Activated CD4-positive, alpha-beta T cell treated with anti-CD3 and anti-CD28 coated beads, Interleukin-2, amount 50 U/mL, for 24 hours (primary cell): ENCODE measurements at regions not wholly inside any gene's neighbourhood (a gene's known extent, or its start where the extent isn't known, plus 50 kb on each side); places are given as distances from the start of the nearest gene placed in this dataset.
"Not testable (repeated sequence)": the region's sequence is repeated elsewhere in the genome, so short reads cannot be mapped to it uniquely, and the experiment has no call there.

Experiments
- DNase-seq, 2 donors: peaks; one replicate each; pipeline ENCODE4 v3.0.0-alpha.2; 2020; ENCODE audit warnings: low read depth in 1 of 2, low spot score in 1 of 2

- no peak for DNase-seq
These were observed 134.7 kb upstream of the RFLNA start for GRCh38 chr12:124160097-124160756.

DNA sequence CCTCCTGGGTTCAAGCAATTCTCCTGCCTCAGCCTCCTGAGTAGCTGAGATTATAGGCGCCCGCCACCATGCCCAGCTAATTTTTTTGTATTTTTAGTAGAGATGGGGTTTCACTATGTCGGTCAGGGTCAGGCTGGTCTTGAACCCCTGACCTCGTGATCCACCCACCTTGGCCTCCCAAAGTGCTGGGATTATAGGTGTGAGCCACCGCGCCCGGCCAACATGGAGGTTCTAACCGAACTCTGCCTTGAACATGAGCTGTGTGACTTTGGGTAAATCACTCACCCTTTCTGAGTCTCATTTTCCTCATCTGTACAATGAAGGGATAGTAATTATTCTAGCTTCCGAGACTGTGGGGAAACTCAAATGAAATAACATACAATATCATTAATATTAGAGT, 133.5 kb upstream of the RFLNA start:
- DNase-seq: not testable (repeated sequence)

DNA sequence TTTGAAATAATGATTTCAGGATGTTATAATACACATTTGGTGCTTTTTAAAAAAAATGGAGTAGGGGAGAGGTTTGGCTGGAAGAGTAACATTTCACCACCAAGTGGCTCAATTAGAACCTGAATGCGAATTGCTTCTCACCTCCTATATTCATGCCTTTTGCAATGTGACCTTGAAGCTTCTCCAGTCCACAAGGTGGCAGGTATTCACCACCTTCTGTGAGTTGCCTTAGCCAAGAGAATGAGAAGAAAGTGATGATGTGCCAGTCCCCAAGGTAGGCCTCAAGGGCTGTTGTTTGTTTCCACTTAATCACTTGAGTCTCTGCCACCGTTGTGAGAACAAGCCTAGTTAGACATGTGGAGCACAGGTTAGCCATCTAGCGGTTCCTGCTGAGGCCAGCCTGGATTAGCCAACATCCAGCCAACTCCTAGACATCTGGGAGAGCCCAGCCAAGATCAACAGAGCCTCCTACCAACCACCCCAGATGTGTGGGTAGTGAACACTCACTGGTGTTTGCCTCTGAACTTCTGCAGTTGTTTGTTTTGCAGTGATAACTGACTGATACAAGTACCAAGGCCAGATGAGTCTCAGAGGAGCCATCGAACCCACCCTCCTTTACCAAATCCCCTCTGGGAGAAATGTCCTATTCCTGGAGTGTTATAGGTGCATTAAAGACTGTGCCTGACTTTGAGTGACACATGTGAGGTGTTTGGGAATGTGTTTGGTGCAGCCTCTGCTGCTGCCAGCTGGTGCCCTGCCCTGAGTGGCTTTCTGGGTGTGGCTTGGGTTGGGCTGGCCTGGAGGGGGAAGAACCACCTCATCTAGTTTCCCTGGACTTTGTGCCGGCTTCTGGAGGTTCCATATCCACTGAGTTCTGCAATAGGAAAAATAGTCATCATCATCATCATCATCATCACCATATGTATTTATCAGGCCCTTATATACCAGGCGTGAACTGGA, 132.5 kb upstream of the RFLNA start:
- no peak for DNase-seq

DNA sequence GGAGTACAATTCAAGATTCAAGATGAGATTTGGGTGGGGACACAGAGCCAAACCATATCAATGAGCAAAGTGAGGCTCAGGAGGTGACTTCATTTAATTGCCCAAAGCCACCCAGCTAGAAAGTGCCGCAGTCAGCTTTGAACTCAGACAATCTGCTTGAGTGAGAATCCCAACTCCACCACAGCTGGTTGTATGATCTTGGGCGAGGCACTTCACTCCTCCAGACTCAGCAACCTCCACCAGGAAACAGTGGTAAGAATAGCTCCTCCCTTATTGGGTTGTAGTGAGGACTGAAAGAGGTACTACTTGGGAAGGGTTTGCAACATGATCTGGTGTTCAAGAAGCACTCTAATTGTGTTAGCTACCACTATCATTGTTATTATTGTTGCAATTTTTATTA, 129.2 kb upstream of the RFLNA start:
- DNase-seq: no peak

DNA sequence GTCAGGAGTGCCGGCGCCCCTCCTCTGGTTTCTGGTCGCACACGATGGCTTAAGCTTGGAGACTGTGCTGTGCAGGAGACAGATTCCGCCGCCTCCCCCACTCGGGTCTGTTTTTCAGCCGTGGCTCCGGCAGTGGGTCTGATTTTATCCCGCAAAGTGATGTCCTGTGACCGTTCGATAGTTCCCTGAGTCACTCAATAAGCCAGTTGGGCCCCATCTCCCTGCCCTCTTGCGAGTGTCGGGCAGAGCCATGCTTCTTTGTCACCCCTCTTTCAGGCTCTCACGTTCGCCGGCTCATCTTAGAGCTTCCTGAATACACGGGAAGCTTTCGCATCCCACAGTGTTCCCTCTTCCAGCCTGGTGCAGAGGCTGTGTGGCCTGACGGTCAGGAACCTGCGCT, 127.8 kb upstream of the RFLNA start:
- no peak for DNase-seq

GRCh38 chr12:124168016-124168786, 126.7 kb upstream of the RFLNA start:
- DNase-seq: no peak

DNA sequence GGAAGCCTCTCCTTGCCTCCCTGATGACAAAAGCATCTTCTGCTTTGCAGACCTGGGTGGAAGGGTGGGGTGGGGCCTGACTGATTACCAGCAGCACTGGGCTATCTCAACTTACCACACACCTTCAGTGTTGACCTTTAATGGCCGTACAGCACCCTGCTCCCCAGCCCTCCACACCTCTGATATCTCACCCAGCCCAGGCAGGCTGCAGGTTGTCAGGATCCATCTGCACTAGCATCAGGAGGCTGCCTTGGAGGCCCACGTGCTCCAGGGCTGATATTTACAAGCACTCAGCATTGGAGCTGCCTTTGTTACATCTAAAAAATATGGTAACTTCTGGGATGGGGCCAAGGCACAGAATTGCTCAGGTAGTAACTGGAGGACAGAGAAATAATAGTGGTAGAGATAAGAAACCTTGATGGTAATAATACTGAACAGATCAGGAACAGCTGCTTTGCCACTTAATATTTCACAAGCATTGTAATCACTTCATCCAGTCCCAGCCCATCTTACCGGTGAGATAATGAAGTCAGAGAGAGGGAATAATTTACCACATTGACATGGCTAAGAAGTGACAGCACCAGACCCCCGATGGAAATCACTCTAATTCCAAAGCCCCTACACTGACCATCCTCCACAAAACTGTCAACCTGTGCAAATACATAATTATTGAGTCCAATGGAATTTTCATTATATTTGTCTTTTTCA, 125.2 kb upstream of the RFLNA start:
- DNase-seq: no peak

- DNase-seq: no peak
These were observed 124.1 kb upstream of the RFLNA start for GRCh38 chr12:124170760-124171159.

DNA sequence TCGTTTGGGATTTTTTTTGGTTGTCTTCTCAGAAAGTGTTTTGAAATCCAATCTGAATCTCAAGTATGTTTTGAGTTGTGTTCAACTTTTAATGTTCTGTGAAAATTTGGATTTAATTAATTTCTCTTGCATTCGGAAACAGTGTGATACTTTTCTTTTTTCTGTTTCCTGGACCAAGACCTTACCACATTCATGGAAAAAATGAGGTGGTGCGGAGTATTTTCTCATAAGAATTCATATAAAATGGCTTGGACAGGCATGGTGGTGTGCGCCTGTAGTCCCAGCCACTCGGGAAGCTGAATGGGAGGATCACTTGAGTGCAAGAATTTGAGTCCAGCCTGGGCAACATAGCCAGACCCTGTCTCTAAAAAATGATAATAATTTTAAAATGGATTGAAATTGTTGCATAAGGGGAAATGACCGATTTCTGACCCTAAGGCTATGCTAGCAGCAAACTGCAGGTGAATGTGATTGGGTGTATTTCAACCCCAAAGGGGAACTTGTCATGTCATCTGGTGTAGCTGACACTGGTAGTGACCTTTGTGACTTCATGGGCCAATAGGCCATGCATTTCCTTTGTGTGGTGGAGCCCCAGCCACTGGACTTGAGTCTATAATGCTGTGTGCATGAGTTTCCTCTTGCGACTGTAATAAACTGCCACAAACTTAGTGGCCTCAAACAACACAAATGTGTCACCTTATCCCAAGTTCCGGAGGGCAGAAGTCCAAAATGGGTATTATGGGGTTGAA, 123.5 kb upstream of the RFLNA start:
- no peak for DNase-seq

- no peak for DNase-seq
These were observed 122.3 kb upstream of the RFLNA start for GRCh38 chr12:124172636-124173035.

- DNase-seq: no peak
These were observed 121.2 kb upstream of the RFLNA start for GRCh38 chr12:124173692-124174091.

DNA sequence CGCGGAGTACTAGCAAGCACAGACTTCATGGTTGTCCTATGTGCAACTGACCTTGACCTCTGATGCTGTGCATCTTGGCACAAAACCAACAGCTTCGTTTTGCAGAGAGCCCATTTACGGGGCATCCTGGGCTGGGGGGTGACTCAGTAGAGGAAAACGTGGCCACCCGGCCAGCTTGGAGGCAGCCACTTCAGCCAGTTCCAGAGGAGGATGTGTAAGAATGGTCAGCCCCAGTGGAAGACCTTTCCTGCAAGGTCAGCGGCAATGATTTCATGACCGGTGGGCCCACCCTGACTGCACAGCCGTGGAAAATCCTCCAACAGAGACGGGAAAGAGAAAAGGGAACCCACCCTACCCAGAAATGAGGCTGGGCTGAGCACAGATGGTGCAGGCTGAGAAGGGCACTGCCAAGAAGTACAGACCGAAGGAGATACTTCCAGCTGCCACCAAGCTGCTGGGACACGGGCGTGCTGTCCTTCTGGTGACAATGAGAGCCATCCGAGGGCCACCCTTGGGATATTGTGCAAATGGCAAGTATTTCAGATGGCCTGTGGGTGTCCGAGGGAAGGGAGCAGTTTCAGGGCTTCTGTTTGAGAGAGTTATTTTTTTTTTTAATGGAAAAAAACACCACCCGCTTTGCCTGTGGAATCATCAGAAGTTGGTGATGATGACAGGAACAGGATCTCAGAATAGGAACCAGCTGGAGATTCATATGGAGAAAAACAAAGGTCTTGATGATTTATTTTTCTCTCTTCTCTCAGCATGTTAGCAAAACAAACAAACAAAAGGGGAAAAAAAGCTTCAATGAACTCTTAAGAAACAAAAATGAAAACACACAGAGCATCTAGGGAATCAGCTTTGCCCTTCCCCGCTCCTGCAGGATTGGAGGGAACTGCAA, 120.2 kb upstream of the RFLNA start:
- no peak for DNase-seq

DNA sequence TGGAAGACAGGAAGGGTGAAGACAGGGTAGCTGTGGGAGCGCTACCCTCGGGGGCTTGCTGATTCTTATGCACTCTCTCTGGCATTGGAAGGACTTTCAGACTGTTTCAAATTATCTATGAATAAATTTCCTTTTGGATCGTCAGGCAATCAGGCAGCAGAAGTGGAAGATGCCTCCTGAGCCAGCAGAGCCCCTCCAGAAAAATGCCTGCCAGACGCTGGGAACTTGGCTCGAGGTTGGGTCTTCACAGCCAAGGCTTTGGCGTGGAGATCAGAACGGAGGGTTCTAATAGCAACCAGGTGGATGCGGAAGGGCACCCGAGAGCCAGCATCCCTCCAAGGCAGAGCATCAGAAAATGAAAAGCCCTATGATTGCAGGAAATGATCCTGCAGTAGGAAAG, 119.2 kb upstream of the RFLNA start:
- no peak for DNase-seq

- DNase-seq: no peak
These were observed 117.5 kb upstream of the RFLNA start for GRCh38 chr12:124177276-124177950.

GRCh38 chr12:124177951-124178316, 117.0 kb upstream of the RFLNA start:
- DNase-seq: no peak

GRCh38 chr12:124179936-124180607, 114.8 kb upstream of the RFLNA start:
- no peak for DNase-seq

- no peak for DNase-seq
These were observed 111.7 kb upstream of the RFLNA start for GRCh38 chr12:124183172-124183571.

GRCh38 chr12:124184456-124184855, 110.4 kb upstream of the RFLNA start:
- DNase-seq: no peak
